SK-N-SH (cell line): ENCODE measurements at regions not wholly inside any gene's neighbourhood (a gene's known extent, or its start where the extent isn't known, plus 50 kb on each side); places are given as distances from the start of the nearest gene placed in this dataset.

Source experiments
- CTCF ChIA-PET: fragments of 300-600, 350-600 bp; formaldehyde crosslinking; extraction: SDS; loops from one replicate; lab custom pipeline; 2021; lab: Yijun Ruan, JAX
- POLR2A ChIA-PET: fragments of 350-600 bp; sonication (Branson Sonifier 250); formaldehyde crosslinking; extraction: SDS; loops from one replicate; lab custom pipeline; 2020; ENCODE audit warnings: antibody characterized with exemption, inconsistent platforms; lab: Yijun Ruan, JAX
- DNase-seq: peaks from one replicate; pipeline ENCODE4 v3.0.0; 2012
- H2AFZ ChIP-seq: fragments of 200-600 bp; sonication (generic); 2 replicates; pipeline ENCODE4 v1.8.1; 2016; ENCODE audit warnings: antibody characterized with exemption, mild to moderate bottlenecking, low read depth
- H3F3A ChIP-seq: fragments of 200-600 bp; sonication (generic); replicated peaks from 2 replicates; pipeline ENCODE3; 2016; ENCODE audit warnings: antibody characterized with exemption, mild to moderate bottlenecking; ENCODE audit not compliant: insufficient read depth
- H3K27ac ChIP-seq, 2 experiments: fragments of 200-500 bp in 1 of 2; fragments of 200-600 bp in 1 of 2; sonication (Bioruptor generic) in 1 of 2; sonication (generic), shearing (Covaris generic) in 1 of 2; 2 replicates each; pipeline versions ENCODE4 v1.5.1 to v1.6.1; 2014 to 2016; ENCODE audit warnings: low read depth in 2 of 2, inconsistent platforms in 1 of 2, low read length in 1 of 2, mild to moderate bottlenecking in 1 of 2, mixed read lengths in 1 of 2
- H3K27me3 ChIP-seq: fragments of 200-600 bp; sonication (generic), shearing (Covaris generic); 2 replicates; pipeline ENCODE4 v1.6.1; 2016; ENCODE audit warnings: mixed run types; ENCODE audit not compliant: insufficient read depth
- H3K36me3 ChIP-seq, 2 experiments: fragments of 200-500 bp in 1 of 2; fragments of 200-600 bp in 1 of 2; sonication (Bioruptor generic) in 1 of 2; sonication (generic) in 1 of 2; replicated peaks in 1 of 2; 2 replicates each; pipeline versions ENCODE3 to v1.5.1; 2014 to 2016; ENCODE audit warnings: low read length in 1 of 2, mild to moderate bottlenecking in 1 of 2; ENCODE audit not compliant: insufficient read depth in 2 of 2, control insufficient read depth in 1 of 2
- H3K4me1 ChIP-seq, 2 experiments: fragments of 200-500 bp in 1 of 2; fragments of 200-600 bp in 1 of 2; sonication (Bioruptor generic) in 1 of 2; sonication (generic), shearing (Covaris generic) in 1 of 2; 2 replicates each; pipeline versions ENCODE4 v1.5.1 to v1.6.1; 2014 to 2016; ENCODE audit warnings: low read depth in 1 of 2, low read length in 1 of 2, mixed run types in 1 of 2; ENCODE audit not compliant: insufficient read depth in 2 of 2, control insufficient read depth in 1 of 2
- H3K4me2 ChIP-seq: fragments of 200-600 bp; sonication (generic), shearing (Covaris generic); 2 replicates; pipeline ENCODE4 v1.6.1; 2017; ENCODE audit warnings: mixed run types
- H3K4me3 ChIP-seq, 2 experiments: fragments of 200-500 bp in 1 of 2; fragments of 200-600 bp in 1 of 2; sonication (Bioruptor generic) in 1 of 2; sonication (generic), shearing (Covaris generic) in 1 of 2; 2 replicates each; pipeline versions ENCODE4 v1.5.1 to v1.8.1; 2014 to 2016; ENCODE audit warnings: low read depth in 2 of 2, inconsistent platforms in 1 of 2, low read length in 1 of 2, mild to moderate bottlenecking in 1 of 2, mixed read lengths in 1 of 2, moderate library complexity in 1 of 2
- H3K79me2 ChIP-seq: fragments of 200-600 bp; sonication (generic); 2 replicates; pipeline ENCODE4 v1.8.1; 2017; ENCODE audit warnings: mild to moderate bottlenecking; ENCODE audit not compliant: insufficient read depth
- H3K9ac ChIP-seq: fragments of 200-600 bp; sonication (generic); 2 replicates; pipeline ENCODE4 v1.6.1; 2017; ENCODE audit warnings: mixed run types
- H3K9me2 ChIP-seq: fragments of 200-600 bp; sonication (generic); 2 replicates; pipeline ENCODE4 v1.6.1; 2017; ENCODE audit warnings: mixed run types
- H3K9me3 ChIP-seq: fragments of 200-600 bp; sonication (generic); 2 replicates; pipeline ENCODE4 v1.6.1; 2017; ENCODE audit warnings: mixed run types, mild to moderate bottlenecking, moderate library complexity
- H4K20me1 ChIP-seq: fragments of 200-600 bp; sonication (generic); 2 replicates; pipeline ENCODE4 v1.6.1; 2017; ENCODE audit warnings: mild to moderate bottlenecking, mixed run types; ENCODE audit not compliant: insufficient read depth
- CTCF ChIP-seq: fragments of 200-600 bp; sonication (generic); IDR thresholded peaks from 2 replicates; pipeline ENCODE4 v1.6.1; 2017; ENCODE audit warnings: antibody characterized with exemption, mild to moderate bottlenecking, moderate library complexity
- ELF1 ChIP-seq: IDR thresholded peaks from 2 replicates; pipeline ENCODE4 v1.4.0; 2012
- EP300 ChIP-seq, 2 experiments: IDR thresholded peaks; 2 replicates each; pipeline versions ENCODE4 v1.4.0 to v1.6.1; 2012; ENCODE audit warnings: borderline replicate concordance in 1 of 2, low read depth in 1 of 2, low read length in 1 of 2
- FOSL2 ChIP-seq: IDR thresholded peaks from 2 replicates; pipeline ENCODE4 v1.4.0; 2012; ENCODE audit warnings: low read depth, mild to moderate bottlenecking, moderate library complexity, borderline replicate concordance
- GABPA ChIP-seq: IDR thresholded peaks from 2 replicates; pipeline ENCODE4 v1.4.0; 2012; ENCODE audit warnings: low read depth, mild to moderate bottlenecking
- GATA2 ChIP-seq: sonication (generic); formaldehyde crosslinking; IDR thresholded peaks from 2 replicates; pipeline ENCODE4 v1.5.0; 2020; ENCODE audit warnings: mild to moderate bottlenecking, missing genetic modification reagents
- IRF3 ChIP-seq: fragments of 150-350 bp; IDR thresholded peaks from 2 replicates; pipeline ENCODE4 v1.6.1; 2016; ENCODE audit warnings: mild to moderate bottlenecking, low read depth, low read length
- JUND ChIP-seq: IDR thresholded peaks from 2 replicates; pipeline ENCODE4 v1.4.0; 2012
- MXI1 ChIP-seq: IDR thresholded peaks from 2 replicates; pipeline ENCODE4 v1.6.1; 2012; ENCODE audit warnings: mild to moderate bottlenecking, low read depth, low read length, improper control_type of control experiment
- NFIC ChIP-seq: IDR thresholded peaks from 2 replicates; pipeline ENCODE4 v1.4.0; 2012; ENCODE audit warnings: borderline replicate concordance
- NRF1 ChIP-seq: IDR thresholded peaks from 2 replicates; pipeline ENCODE4 v1.6.1; 2012; ENCODE audit warnings: low read depth, mild to moderate bottlenecking, low read length
- RCOR1 ChIP-seq: fragments of 150-350 bp; IDR thresholded peaks from 2 replicates; pipeline ENCODE4 v1.6.1; 2017; ENCODE audit warnings: antibody characterized with exemption, low read length
- RFX5 ChIP-seq: IDR thresholded peaks from 2 replicates; pipeline ENCODE4 v1.6.1; 2012; ENCODE audit warnings: mild to moderate bottlenecking, improper control_type of control experiment, low read length
- SIN3A ChIP-seq: IDR thresholded peaks from 2 replicates; pipeline ENCODE4 v1.6.1; 2012; ENCODE audit warnings: low read depth, mild to moderate bottlenecking, low read length, moderate library complexity, borderline replicate concordance
- SMC3 ChIP-seq: IDR thresholded peaks from 2 replicates; pipeline ENCODE4 v1.6.1; 2012; ENCODE audit warnings: low read depth, low read length, improper control_type of control experiment
- TCF12 ChIP-seq: IDR thresholded peaks from 2 replicates; pipeline ENCODE4 v1.4.0; 2012
- YY1 ChIP-seq: IDR thresholded peaks from 2 replicates; pipeline ENCODE4 v1.4.0; 2012; ENCODE audit warnings: low read depth, mild to moderate bottlenecking
- WGBS: methylation state at CpG from one replicate; pipeline ENCODE4 v1.1.6; 2017; ENCODE audit warnings: low lambda C conversion rate; 5-methylcytosine and 5-hydroxymethylcytosine counted together
- TF ChIP-seq, protein P1 (sequence below): IDR thresholded peaks from 2 replicates; pipeline ENCODE4; 2012
- TF ChIP-seq, protein P2 (sequence below): IDR thresholded peaks from 2 replicates; pipeline ENCODE4 v1.4.0; 2012; ENCODE audit warnings: low read depth, borderline replicate concordance

DNA sequence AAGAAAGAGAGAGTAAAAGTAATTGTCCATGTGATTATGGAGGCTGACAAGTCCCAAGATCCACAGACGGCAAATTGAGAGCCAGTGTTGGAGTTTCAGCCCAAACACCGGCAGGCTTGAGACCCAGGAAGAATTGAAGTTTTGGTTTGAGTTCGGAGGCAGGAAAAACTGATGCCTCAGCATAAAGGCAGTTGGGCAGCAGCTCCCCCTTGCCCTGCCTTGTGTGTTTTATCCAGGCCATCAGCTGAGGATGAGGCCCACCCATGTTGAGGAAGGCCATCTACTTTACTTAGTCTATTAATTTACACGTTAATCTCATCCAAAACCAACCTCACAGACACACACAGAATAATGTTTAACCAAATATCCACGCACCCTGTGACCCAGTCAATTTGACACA lies 64.6 kb upstream of the SERPINE2 start:
- no peak for DNase-seq
- TF ChIP-seq EP300 (IDR thresholded peaks at IDR 0.05; ENCODE audit: borderline replicate concordance in 1 of 2, low read depth in 1 of 2, low read length in 1 of 2), result no peak
- TF ChIP-seq CTCF, result no peak
- no peak for TF ChIP-seq RFX5
- no peak for TF ChIP-seq GABPA
- TF ChIP-seq RCOR1, result no peak
- TF ChIP-seq, protein P1, sequence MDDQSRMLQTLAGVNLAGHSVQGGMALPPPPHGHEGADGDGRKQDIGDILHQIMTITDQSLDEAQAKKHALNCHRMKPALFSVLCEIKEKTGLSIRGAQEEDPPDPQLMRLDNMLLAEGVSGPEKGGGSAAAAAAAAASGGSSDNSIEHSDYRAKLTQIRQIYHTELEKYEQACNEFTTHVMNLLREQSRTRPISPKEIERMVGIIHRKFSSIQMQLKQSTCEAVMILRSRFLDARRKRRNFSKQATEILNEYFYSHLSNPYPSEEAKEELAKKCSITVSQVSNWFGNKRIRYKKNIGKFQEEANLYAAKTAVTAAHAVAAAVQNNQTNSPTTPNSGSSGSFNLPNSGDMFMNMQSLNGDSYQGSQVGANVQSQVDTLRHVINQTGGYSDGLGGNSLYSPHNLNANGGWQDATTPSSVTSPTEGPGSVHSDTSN, result no peak
- TF ChIP-seq SIN3A, result no peak
- TF ChIP-seq, protein P2, sequence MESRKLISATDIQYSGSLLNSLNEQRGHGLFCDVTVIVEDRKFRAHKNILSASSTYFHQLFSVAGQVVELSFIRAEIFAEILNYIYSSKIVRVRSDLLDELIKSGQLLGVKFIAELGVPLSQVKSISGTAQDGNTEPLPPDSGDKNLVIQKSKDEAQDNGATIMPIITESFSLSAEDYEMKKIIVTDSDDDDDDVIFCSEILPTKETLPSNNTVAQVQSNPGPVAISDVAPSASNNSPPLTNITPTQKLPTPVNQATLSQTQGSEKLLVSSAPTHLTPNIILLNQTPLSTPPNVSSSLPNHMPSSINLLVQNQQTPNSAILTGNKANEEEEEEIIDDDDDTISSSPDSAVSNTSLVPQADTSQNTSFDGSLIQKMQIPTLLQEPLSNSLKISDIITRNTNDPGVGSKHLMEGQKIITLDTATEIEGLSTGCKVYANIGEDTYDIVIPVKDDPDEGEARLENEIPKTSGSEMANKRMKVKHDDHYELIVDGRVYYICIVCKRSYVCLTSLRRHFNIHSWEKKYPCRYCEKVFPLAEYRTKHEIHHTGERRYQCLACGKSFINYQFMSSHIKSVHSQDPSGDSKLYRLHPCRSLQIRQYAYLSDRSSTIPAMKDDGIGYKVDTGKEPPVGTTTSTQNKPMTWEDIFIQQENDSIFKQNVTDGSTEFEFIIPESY, result no peak
- no peak for TF ChIP-seq NFIC
- no peak for TF ChIP-seq TCF12
- no peak for TF ChIP-seq YY1
- TF ChIP-seq JUND, result no peak
- TF ChIP-seq, all 33 proteins: peak for 0
- Histone ChIP-seq H3K9me2 (no peaks in the 10 kb centered on the region), H4K20me1 (no peaks in the 10 kb centered on the region), H2AFZ (no peak overlapping the region), H3K9me3 (no peaks in the 10 kb centered on the region), H3K4me3 (no peak overlapping the region), H3K4me2 (no peak overlapping the region), H3K27ac (no peak overlapping the region), H3F3A (peaks cover 7% of the 10 kb centered on the region), H3K4me1 (peaks cover 0 to 33% of the 10 kb centered on the region in 2 experiments; a peak in 1 of 4 replicates), H3K79me2 (no peaks in the 10 kb centered on the region), H3K27me3 (no peaks in the 10 kb centered on the region), H3K36me3 (no peaks in the 10 kb centered on the region), H3K9ac (no peak overlapping the region)
- ChIA-PET CTCF (no interaction called here), POLR2A (no interaction called here)
- 90% methylated on average over 5 of the region's 5 CpGs for WGBS

DNA sequence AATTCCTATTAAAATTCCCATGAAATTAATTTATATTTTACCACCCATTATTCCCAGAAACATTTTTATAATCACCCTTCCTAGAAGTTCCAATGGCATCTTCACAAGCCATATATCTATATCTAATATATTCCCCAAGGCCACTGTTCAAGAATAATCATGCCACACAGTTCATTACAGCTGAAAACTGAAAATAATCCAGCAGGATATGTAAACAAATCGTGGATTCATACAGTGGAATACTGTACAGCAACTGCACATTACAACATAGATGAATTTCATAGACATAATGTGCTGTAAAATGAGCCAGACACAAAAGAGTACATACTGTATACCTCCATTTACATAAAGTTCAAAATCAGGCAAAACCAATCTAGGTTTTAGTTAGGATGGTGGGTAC lies 63.9 kb upstream of the SERPINE2 start:
- Histone ChIP-seq H3K9me3 (no peaks in the 10 kb centered on the region), H3K4me2 (no peak overlapping the region), H3F3A (peaks cover 7% of the 10 kb centered on the region), H3K79me2 (no peaks in the 10 kb centered on the region), H3K36me3 (no peaks in the 10 kb centered on the region), H3K27ac (peak overlapping the region in 1 of 2 experiments; percentile 62; a peak in 3 of 4 replicates), H3K4me3 (no peak overlapping the region), H3K4me1 (peaks cover 0 to 33% of the 10 kb centered on the region in 2 experiments; a peak in 1 of 4 replicates), H3K27me3 (no peaks in the 10 kb centered on the region), H4K20me1 (no peaks in the 10 kb centered on the region), H2AFZ (no peak overlapping the region), H3K9me2 (no peaks in the 10 kb centered on the region), H3K9ac (no peak overlapping the region)
- ChIA-PET CTCF (no interaction called here), POLR2A (no interaction called here)
- 47% methylated on average over 1 of the region's 1 CpG for WGBS
- DNase-seq, result no peak
- TF ChIP-seq GATA2 (no peak), MXI1 (no peak), NRF1 (no peak), FOSL2 (no peak), ELF1 (no peak), CTCF (no peak), JUND (no peak), IRF3 (no peak), SMC3 (no peak)
- TF ChIP-seq, protein P2, result no peak
